ENCODE measurements at regions not wholly inside any gene's neighbourhood (a gene's known extent, or its start where the extent isn't known, plus 50 kb on each side); places are given as distances from the start of the nearest gene placed in this dataset.

GRCh38 chr10:35706959-35707358 lies 64.9 kb upstream of the FZD8 start:
- DNase-seq: no peak

DNA sequence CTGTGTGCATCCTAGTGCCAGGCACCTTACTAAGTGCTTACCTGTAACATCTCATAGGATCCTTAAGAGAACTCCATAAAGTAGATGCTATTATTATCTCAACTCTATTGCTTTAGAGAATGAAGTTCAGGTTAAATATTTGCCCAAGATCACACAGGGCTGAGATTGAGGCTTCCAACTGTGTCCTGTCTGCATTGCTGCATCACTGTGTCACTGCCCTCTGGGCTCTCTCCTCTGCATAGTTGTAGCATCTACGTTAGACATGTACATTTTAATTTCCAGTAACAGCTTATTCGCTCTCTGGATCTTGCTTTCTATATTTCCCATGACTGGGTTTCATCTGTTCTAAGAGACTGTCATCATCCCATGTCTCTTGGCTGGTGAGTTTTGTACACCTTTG lies 63.6 kb upstream of the FZD8 start:
- DNase-seq: no peak

DNA sequence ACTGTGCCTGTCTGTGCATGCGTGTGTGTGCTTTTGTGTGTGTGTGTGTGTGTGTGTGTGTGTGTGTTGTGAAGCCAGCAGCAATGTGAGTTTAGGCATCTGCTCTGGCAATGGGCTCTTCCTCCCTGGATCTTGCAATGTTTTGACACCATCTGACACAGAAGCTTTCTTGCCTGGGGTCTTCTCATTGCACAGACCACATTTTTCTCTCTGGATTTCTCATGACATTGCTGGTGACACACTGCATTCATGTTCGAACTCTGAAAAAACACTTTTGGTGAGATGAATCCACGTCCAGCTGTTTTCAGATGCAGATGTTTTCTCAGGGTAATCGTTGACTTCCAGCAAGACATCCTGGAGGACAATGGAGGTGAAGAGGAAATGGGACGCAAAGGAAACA lies 63.0 kb upstream of the FZD8 start:
- DNase-seq: no peak

DNA sequence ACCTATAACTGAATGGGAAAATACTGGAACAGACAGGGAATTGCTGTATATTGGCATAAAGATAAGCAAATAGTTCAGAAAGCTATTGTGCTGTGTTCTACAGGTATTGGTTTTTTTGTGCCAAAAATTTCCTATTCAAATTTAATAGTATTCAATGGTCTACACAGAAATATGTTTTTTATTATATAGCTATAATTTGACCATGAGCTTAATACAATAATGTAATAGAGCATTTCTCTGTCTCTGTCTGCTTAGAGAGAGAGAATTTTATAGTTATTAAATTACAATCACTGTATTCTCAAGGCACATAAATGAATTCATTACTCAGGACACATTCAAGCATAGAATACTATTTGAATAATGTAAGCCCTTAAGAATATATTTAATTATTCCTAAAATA lies 62.3 kb upstream of the FZD8 start:
- no peak for DNase-seq

DNA sequence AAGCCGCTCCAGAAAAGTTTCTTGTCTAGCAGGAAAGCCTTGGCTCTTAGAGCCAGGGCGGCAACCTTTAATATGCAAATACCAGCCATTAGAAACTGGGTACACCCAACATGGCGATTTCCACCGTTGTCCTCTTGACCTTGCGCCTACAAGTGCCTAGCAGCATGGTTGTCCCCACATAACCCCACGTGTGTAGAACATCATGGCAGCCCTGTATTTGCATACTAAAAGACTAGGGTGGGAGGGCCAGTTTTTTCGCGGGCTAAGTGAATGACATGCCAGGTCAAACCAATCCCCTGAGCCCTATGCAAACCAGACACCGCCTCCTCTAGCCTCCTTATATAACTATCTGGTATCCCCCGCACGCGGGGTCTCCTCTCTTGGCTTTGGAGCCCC lies 58.4 kb upstream of the FZD8 start:
- DNase-seq: no peak

- no peak for DNase-seq
These were observed 57.9 kb upstream of the FZD8 start for GRCh38 chr10:35699848-35700486.

GRCh38 chr10:35696392-35697287 lies 54.5 kb upstream of the FZD8 start:
- no peak for DNase-seq

DNA sequence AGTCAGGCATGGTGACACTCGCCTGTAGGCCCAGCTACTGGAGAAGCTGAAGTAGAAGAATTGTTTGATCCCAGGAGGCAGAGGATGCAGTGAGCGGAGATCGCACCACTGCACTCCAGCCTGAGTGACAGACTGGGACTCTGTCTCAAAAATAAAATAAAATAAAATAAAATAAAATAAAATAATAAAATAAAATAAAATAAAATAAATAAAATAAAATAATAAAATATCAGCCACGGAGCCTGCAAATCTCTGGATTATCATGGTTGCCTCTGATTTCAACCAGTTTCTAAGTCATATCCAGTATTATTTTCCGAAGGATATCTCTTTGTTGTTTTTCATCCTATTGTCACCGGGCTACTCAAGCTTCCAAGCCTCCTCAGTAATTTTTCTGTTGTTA lies 51.7 kb upstream of the FZD8 start:
- DNase-seq: no peak
